22Rv1 (cell line): ENCODE measurements at regions not wholly inside any gene's neighbourhood (a gene's known extent, or its start where the extent isn't known, plus 50 kb on each side); places are given as distances from the start of the nearest gene placed in this dataset.

ENCODE experiments used
- CTCF ChIP-seq: fragments of 450-650 bp; IDR thresholded peaks from 2 replicates; pipeline ENCODE4 v1.5.1; 2017; ENCODE audit warnings: mild to moderate bottlenecking
- ZFX ChIP-seq: fragments of 450-650 bp; IDR thresholded peaks from 2 replicates; pipeline ENCODE4 v1.6.1; 2017; ENCODE audit warnings: antibody characterized with exemption, borderline replicate concordance

DNA sequence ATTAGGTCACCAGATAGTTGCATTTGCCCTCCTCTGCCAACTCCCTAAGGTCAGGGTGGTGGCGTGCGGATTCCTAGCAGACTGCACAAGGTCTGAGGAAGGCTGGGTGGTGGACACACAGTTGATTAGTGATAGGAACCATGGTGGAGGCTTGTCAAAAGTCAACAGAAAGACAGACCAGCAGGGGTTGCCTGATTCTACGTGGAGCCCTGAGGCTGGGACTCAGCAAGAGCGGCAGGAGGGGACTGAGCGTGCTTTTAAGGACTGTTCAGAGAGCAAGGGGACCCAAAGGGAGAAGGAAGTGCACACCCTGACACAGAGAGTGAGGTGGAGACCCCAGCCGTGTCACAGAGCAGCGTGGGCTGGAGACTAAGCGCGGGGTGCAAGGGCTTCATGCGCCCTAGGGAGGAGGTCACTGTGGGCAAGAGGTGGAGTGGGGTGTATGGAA, 513.2 kb downstream of the RNF144A start:
- TF ChIP-seq CTCF (no peak), ZFX (no peak)
